ENCODE measurements at regions not wholly inside any gene's neighbourhood (a gene's known extent, or its start where the extent isn't known, plus 50 kb on each side); places are given as distances from the start of the nearest gene placed in this dataset.

DNA sequence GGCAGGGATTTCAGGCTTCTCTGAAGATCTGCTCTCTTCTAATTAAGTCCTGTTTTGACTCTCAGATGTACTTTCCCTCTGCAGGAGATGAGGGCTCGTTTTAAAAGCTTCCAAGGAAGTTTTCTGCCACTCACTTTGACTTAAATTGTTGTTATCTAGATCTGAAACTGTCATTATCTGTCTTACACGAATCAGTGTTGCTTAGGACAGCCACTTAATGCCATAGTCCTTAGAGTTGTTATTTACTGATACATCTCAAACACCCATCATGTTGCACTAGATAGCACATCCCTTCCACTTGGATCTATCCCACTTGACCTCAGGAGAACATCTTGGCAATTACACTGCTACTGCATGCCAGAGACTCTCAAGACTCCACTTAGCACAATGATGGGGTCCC lies 86.9 kb upstream of the FAT3 start:
- Mint-ChIP-seq H3K27me3 (ENCODE audit: low read depth) (no peaks in the 10 kb centered on the region), H3K36me3 (ENCODE audit: insufficient read depth) (no peaks in the 10 kb centered on the region), H3K9me3 (peaks cover 9% of the 10 kb centered on the region), H3K4me1 (ENCODE audit: low read depth) (no peaks in the 10 kb centered on the region), H3K4me3 (no peak overlapping the region)
- DNase-seq: no peak
- ATAC-seq: no peak

- no peaks in the 10 kb centered on the region for H3K27me3 Mint-ChIP-seq (ENCODE audit: low read depth)
Observed at GRCh38 chr11:92136797-92137196, 87.8 kb upstream of the FAT3 start.

DNA sequence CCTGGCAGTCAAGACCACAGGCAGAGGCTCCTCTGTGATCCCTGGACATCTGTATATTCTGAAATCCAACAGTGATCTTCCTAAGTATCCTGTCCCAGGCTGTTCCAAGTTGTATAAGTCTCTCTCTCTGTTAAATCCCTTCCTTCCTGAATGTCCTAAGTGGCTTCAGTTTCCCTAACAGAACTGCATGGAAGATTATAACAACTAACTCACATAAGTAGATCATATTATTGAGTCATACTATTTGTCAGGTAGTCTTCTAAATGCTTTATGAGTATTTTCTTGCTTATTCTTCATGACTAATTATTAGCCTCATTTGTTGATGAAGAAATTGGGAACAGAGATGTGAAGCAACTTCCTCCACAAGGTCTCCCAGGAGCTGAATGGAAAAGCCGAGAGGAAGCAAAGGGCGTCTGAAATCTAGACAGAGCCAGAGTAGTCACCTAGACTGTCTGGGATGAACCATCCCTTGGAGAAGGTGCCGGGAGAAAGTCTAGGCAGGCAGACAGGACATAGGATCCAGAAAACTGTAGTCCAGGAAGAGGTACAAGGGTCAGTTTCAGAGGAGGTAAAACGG lies 93.2 kb upstream of the FAT3 start:
- Mint-ChIP-seq H3K9me3 (peaks cover 11% of the 10 kb centered on the region), H3K4me1 (ENCODE audit: low read depth) (no peaks in the 10 kb centered on the region), H3K4me3 (no peak overlapping the region), H3K27me3 (ENCODE audit: low read depth) (no peaks in the 10 kb centered on the region), H3K36me3 (ENCODE audit: insufficient read depth) (no peaks in the 10 kb centered on the region)
- ATAC-seq: no peak
- DNase-seq: no peak

More at GRCh38 chr11:92136797-92137196, 87.8 kb upstream of the FAT3 start:
- DNase-seq: no peak
- Mint-ChIP-seq H3K36me3 (ENCODE audit: insufficient read depth) (no peaks in the 10 kb centered on the region), H3K9me3 (peaks cover 11% of the 10 kb centered on the region), H3K4me1 (ENCODE audit: low read depth) (no peaks in the 10 kb centered on the region), H3K4me3 (no peak overlapping the region)
- no peak for ATAC-seq

DNA sequence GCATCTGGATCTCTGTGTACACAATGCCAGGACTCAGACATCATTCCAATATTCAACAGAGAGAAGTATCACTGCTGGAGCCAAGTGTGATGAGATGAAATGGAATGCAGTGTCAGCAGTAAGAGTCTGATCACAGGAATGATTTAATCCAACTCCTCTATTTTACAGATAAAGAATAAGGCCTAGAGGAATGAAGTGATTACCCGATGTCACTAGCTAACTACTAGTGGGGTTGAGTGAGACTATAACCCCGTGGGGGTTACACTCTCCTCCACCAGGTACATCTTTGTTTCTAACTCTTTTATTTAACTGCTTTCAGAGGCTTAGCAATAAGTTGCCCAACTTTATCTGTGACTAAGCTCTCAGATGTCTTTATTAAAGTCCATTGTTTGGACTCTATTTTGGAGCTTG lies 94.2 kb upstream of the FAT3 start:
- H3K4me3 Mint-ChIP-seq: no peak overlapping the region
- no peaks in the 10 kb centered on the region for H3K27me3 Mint-ChIP-seq (ENCODE audit: low read depth)
- no peaks in the 10 kb centered on the region for H3K4me1 Mint-ChIP-seq (ENCODE audit: low read depth)
- ATAC-seq: no peak
- H3K36me3 Mint-ChIP-seq (ENCODE audit: insufficient read depth): no peaks in the 10 kb centered on the region
- no peak for DNase-seq
- peaks cover 11% of the 10 kb centered on the region for H3K9me3 Mint-ChIP-seq

DNA sequence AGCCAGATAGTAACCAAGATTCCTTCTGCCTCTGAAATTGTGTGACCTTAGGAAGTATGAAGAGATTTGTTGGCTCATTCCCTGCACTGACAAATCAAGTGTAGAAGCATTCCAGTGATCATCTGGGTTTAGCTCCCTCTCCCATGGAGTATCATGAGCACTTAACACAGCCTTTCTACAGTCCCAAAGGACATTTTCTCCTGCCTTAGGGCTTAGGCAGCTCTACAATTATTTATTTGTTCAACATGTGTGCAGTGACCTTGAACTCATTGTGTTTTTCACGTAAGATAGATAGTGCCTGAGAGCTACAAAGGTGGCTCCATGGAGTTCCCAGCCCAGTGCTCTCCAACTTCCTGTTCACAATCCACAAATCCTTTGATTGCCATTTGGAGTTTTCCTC lies 94.8 kb upstream of the FAT3 start:
- H3K27me3 Mint-ChIP-seq (ENCODE audit: low read depth): no peaks in the 10 kb centered on the region
- peaks cover 11% of the 10 kb centered on the region for H3K9me3 Mint-ChIP-seq
- no peaks in the 10 kb centered on the region for H3K36me3 Mint-ChIP-seq (ENCODE audit: insufficient read depth)
- H3K4me1 Mint-ChIP-seq (ENCODE audit: low read depth): no peaks in the 10 kb centered on the region
- no peak for DNase-seq
- no peak for ATAC-seq
- no peak overlapping the region for H3K4me3 Mint-ChIP-seq

- H3K27me3 Mint-ChIP-seq (ENCODE audit: low read depth): no peaks in the 10 kb centered on the region
- H3K9me3 Mint-ChIP-seq: peaks cover 5% of the 10 kb centered on the region
- H3K4me1 Mint-ChIP-seq (ENCODE audit: low read depth): no peaks in the 10 kb centered on the region
- H3K36me3 Mint-ChIP-seq (ENCODE audit: insufficient read depth): no peaks in the 10 kb centered on the region
- H3K4me3 Mint-ChIP-seq: no peak overlapping the region
- ATAC-seq (no peak), DNase-seq (no peak)
Observed at GRCh38 chr11:92128026-92128425, 96.6 kb upstream of the FAT3 start.

- no peaks in the 10 kb centered on the region for H3K4me1 Mint-ChIP-seq (ENCODE audit: low read depth)
- no peak overlapping the region for H3K4me3 Mint-ChIP-seq
- DNase-seq (no peak), ATAC-seq (no peak)
- no peaks in the 10 kb centered on the region for H3K27me3 Mint-ChIP-seq (ENCODE audit: low read depth)
- H3K9me3 Mint-ChIP-seq: peaks cover 7% of the 10 kb centered on the region
- H3K36me3 Mint-ChIP-seq (ENCODE audit: insufficient read depth): no peaks in the 10 kb centered on the region
Observed at GRCh38 chr11:92125321-92125720, 99.3 kb upstream of the FAT3 start.

DNA sequence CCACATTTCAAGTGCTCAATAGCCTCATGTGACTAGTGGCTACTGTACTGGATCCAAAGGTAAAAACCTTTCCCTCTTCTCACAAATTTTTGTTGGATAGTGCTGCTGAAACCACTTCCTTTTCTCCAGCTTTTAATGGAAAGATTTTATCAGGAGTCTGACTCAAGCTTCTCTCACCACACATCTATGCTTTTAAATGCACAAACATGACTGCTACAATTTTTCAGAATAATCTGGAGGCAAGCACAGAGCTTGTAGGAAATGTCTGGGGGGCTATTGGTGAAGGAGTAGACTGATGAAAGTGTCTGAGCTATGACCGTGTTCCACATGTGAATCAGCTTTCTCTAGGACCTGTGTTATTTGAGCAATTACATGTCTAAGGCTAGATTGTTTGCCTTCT lies 101.1 kb upstream of the FAT3 start:
- H3K36me3 Mint-ChIP-seq (ENCODE audit: insufficient read depth): no peaks in the 10 kb centered on the region
- no peaks in the 10 kb centered on the region for H3K4me1 Mint-ChIP-seq (ENCODE audit: low read depth)
- ATAC-seq (no peak), DNase-seq (no peak)
- H3K4me3 Mint-ChIP-seq: no peak overlapping the region
- H3K27me3 Mint-ChIP-seq (ENCODE audit: low read depth): no peaks in the 10 kb centered on the region
- peaks cover 14% of the 10 kb centered on the region for H3K9me3 Mint-ChIP-seq

GRCh38 chr11:92122561-92122960 lies 102.1 kb upstream of the FAT3 start:
- ATAC-seq (no peak), DNase-seq (no peak)
- Mint-ChIP-seq H3K9me3 (peaks cover 14% of the 10 kb centered on the region), H3K4me3 (no peak overlapping the region), H3K36me3 (ENCODE audit: insufficient read depth) (no peaks in the 10 kb centered on the region), H3K27me3 (ENCODE audit: low read depth) (no peaks in the 10 kb centered on the region), H3K4me1 (ENCODE audit: low read depth) (no peaks in the 10 kb centered on the region)

DNA sequence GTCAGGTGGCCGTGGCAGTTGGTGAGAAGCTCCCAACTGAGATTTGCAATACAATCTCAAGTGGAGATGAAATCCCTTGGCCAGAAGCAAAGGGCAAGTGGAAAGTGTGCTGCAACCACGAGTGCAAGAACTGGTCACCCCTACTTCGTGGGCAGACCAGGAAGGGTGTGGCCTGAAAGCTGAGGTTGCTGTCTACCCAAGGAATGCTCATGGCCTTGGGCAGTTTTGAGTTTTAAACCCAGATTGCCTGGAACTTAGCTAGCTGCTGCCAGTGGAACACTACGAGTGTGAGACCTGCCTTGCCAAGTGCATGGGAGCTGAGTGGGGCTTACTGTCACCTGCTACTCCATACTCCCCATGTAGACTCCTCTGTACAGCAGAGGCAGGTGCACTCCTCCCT lies 113.3 kb upstream of the FAT3 start:
- Mint-ChIP-seq H3K4me1 (ENCODE audit: low read depth) (no peaks in the 10 kb centered on the region), H3K4me3 (no peak overlapping the region), H3K9me3 (peaks cover 17% of the 10 kb centered on the region), H3K27me3 (ENCODE audit: low read depth) (no peaks in the 10 kb centered on the region), H3K36me3 (ENCODE audit: insufficient read depth) (no peaks in the 10 kb centered on the region)
- DNase-seq (no peak), ATAC-seq (no peak)

GRCh38 chr11:92109466-92109865 lies 115.2 kb upstream of the FAT3 start:
- H3K9me3 Mint-ChIP-seq: peaks cover 12% of the 10 kb centered on the region
- no peaks in the 10 kb centered on the region for H3K27me3 Mint-ChIP-seq (ENCODE audit: low read depth)
- no peaks in the 10 kb centered on the region for H3K36me3 Mint-ChIP-seq (ENCODE audit: insufficient read depth)
- no peak for DNase-seq
- ATAC-seq: no peak
- H3K4me3 Mint-ChIP-seq: no peak overlapping the region
- H3K4me1 Mint-ChIP-seq (ENCODE audit: low read depth): no peaks in the 10 kb centered on the region

- Mint-ChIP-seq H3K36me3 (ENCODE audit: insufficient read depth) (no peaks in the 10 kb centered on the region), H3K4me3 (no peak overlapping the region), H3K9me3 (peaks cover 5% of the 10 kb centered on the region), H3K4me1 (ENCODE audit: low read depth) (no peaks in the 10 kb centered on the region), H3K27me3 (ENCODE audit: low read depth) (no peaks in the 10 kb centered on the region)
- ATAC-seq (no peak), DNase-seq (no peak)
Observed at GRCh38 chr11:92107331-92107730, 117.3 kb upstream of the FAT3 start.

GRCh38 chr11:92104349-92104748 lies 120.3 kb upstream of the FAT3 start:
- ATAC-seq (no peak), DNase-seq (no peak)
- Mint-ChIP-seq H3K9me3 (peaks cover 5% of the 10 kb centered on the region), H3K4me3 (no peak overlapping the region), H3K4me1 (ENCODE audit: low read depth) (no peaks in the 10 kb centered on the region), H3K27me3 (ENCODE audit: low read depth) (no peaks in the 10 kb centered on the region), H3K36me3 (ENCODE audit: insufficient read depth) (no peaks in the 10 kb centered on the region)

DNA sequence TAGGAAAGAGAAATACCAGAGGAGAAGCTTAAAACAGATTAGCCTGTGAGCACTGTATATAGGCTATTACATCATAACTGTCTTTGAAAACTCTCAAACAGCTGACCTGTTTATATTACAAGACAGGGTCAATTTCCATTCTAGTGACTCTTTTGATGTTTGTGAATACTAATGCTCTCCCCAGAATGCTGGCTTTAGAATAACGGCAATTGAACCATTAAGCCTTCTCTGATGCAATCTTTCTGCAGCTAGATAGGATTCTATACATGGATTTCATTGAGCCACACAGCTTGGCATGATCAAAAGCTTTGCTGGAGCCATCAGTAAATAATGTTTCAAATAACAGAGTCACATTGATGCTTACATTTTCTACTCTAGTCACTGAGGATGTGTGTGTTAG lies 122.7 kb upstream of the FAT3 start:
- DNase-seq: no peak
- H3K36me3 Mint-ChIP-seq (ENCODE audit: insufficient read depth): no peaks in the 10 kb centered on the region
- ATAC-seq: no peak
- peaks cover 4% of the 10 kb centered on the region for H3K9me3 Mint-ChIP-seq
- H3K4me3 Mint-ChIP-seq: no peak overlapping the region
- no peaks in the 10 kb centered on the region for H3K27me3 Mint-ChIP-seq (ENCODE audit: low read depth)
- no peaks in the 10 kb centered on the region for H3K4me1 Mint-ChIP-seq (ENCODE audit: low read depth)

DNA sequence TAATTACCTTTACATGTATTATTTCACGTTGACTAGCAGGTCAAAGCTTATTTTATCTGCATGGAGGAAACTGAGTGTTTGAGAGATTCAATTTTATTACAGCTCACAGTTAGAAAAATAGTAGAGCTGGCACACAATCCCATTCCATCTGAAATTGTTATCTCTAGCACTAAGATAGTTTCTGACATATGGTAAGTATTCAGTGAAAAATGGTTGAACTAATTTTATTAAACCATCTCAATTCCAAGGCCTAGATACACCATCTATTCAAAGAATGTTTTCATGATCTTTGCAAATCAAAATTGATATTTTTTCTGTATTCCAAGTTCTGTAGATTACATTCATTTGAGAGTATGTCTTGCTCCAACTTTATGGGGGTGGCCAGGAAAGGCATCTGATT lies 125.4 kb upstream of the FAT3 start:
- Mint-ChIP-seq H3K9me3 (peaks cover 6% of the 10 kb centered on the region), H3K4me3 (no peak overlapping the region), H3K4me1 (ENCODE audit: low read depth) (no peaks in the 10 kb centered on the region), H3K36me3 (ENCODE audit: insufficient read depth) (no peaks in the 10 kb centered on the region), H3K27me3 (ENCODE audit: low read depth) (no peaks in the 10 kb centered on the region)
- ATAC-seq: no peak
- DNase-seq: no peak

GRCh38 chr11:92098172-92098571 lies 126.4 kb upstream of the FAT3 start:
- no peak for ATAC-seq
- peaks cover 6% of the 10 kb centered on the region for H3K9me3 Mint-ChIP-seq

More at GRCh38 chr11:92098172-92098571, 126.4 kb upstream of the FAT3 start:
- Mint-ChIP-seq H3K4me3 (no peak overlapping the region), H3K36me3 (ENCODE audit: insufficient read depth) (no peaks in the 10 kb centered on the region), H3K4me1 (ENCODE audit: low read depth) (no peaks in the 10 kb centered on the region), H3K27me3 (ENCODE audit: low read depth) (no peaks in the 10 kb centered on the region)
- no peak for DNase-seq

Data from activated T-cell treated with anti-CD3 and anti-CD28 coated beads, Interleukin-2, amount 50 U/mL, for 4 hours (primary cell).